Psoas muscle (tissue), 7 donors: ENCODE measurements at regions not wholly inside any gene's neighbourhood (a gene's known extent, or its start where the extent isn't known, plus 50 kb on each side); places are given as distances from the start of the nearest gene placed in this dataset.
"Not testable (repeated sequence)": the region's sequence is repeated elsewhere in the genome, so short reads cannot be mapped to it uniquely, and the experiment has no call there.

Experiments used
- ATAC-seq, 4 donors: fragments of 200-7000 bp; cut with Tn5 transposase; one replicate each; pipeline ENCODE4 v1.9.1; 2020; ENCODE audit warnings: moderate library complexity in 3 of 4, mild to moderate bottlenecking in 2 of 4
- DNase-seq, 2 donors: peaks; one replicate each; pipeline ENCODE4 v3.0.0-alpha.2; 2020
- H3K27ac ChIP-seq: fragments of 200-600 bp; one replicate; pipeline ENCODE4 v1.8.0; 2022
- H3K27me3 ChIP-seq, 3 donors: fragments of 200-600 bp in 1 of 3; one replicate each; pipeline versions ENCODE4 v1.6.1 to v1.8.0; 2013 to 2022; ENCODE audit warnings: low read length in 2 of 3, mild to moderate bottlenecking in 2 of 3, moderate library complexity in 1 of 3; ENCODE audit not compliant: insufficient read depth in 3 of 3
- H3K36me3 ChIP-seq, 2 donors: fragments of 200-600 bp in 1 of 2; one replicate each; pipeline versions ENCODE4 v1.6.1 to v1.8.0; 2013 to 2022; ENCODE audit warnings: low read depth in 1 of 2, mild to moderate bottlenecking in 1 of 2, moderate library complexity in 1 of 2; ENCODE audit not compliant: insufficient read depth in 1 of 2
- H3K4me1 ChIP-seq: fragments of 200-600 bp; one replicate; pipeline ENCODE4 v1.8.0; 2022
- H3K4me3 ChIP-seq: fragments of 200-600 bp; one replicate; pipeline ENCODE4 v1.8.0; 2022; ENCODE audit warnings: mild to moderate bottlenecking
- H3K9me3 ChIP-seq: fragments of 200-600 bp; one replicate; pipeline ENCODE4 v1.8.0; 2022
- CTCF ChIP-seq: fragments of 200-600 bp; IDR thresholded peaks from one replicate; pipeline ENCODE4 v1.8.0; 2022; ENCODE audit warnings: antibody characterized with exemption
- WGBS, 3 donors: extraction: QIAGEN DNeasy Blood & Tissue Kit; methylation state at CpG; one replicate each; pipeline versions ENCODE4 v1.1.6 to v1.1.7; 2013; 5-methylcytosine and 5-hydroxymethylcytosine counted together
- intact Hi-C, 2 donors: fragments of 100-400 bp; cut with DNase I; formaldehyde crosslinking; loops; one replicate each; pipeline versions ENCODE4 v1.11.0 to v1.14.2; 2022
- donor health status: healthy with polysubstance abuse.
- donor health status: DM: no; HTN: no; CAD: no; lungs with moderate emphysema.
- donor health status: Bipolar disorder and iron deficiency.
- donor health status: healthy.
- donor health status: DM: yes; HTN: yes; CAD: no.
- donor health status: DM: no; HTN: no; CAD: no.
- donor health status: DM: yes; HTN: yes; CAD: no.

DNA sequence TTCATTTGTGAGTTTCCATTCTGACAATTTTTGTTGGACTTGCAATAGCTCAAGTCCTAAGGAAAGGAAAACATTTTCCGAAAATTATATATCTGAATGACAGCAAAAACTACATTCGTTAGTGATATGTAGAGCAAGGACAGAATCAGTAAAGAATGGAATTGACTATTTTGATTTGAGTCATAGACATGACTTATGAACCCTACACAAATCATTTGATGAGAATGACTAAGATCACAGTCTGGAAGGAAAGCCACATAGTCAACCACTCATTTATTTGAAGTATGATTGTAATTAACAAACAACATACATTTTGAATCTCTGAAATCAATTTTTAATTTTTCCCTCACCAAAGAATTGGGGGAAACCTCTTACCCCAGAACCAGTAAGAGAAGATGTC, 231.6 kb upstream of the CRIM1 start:
- DNase-seq (no peak), ATAC-seq (no peak)
- intact Hi-C loops, result no loop called here
- H3K27me3 ChIP-seq, result no peaks in the 10 kb centered on the region
- H3K27ac ChIP-seq, result no peak overlapping the region
- WGBS, 3 donors, result 83 to 91% (median 87%) methylated on average over 2 of the region's 2 CpGs
- H3K4me3 ChIP-seq, result no peak overlapping the region
- H3K9me3 ChIP-seq, result peaks cover under 1% of the 10 kb centered on the region
- no peaks in the 10 kb centered on the region for H3K36me3 ChIP-seq
- TF ChIP-seq CTCF, result no peak
- H3K4me1 ChIP-seq, result no peaks in the 10 kb centered on the region

DNA sequence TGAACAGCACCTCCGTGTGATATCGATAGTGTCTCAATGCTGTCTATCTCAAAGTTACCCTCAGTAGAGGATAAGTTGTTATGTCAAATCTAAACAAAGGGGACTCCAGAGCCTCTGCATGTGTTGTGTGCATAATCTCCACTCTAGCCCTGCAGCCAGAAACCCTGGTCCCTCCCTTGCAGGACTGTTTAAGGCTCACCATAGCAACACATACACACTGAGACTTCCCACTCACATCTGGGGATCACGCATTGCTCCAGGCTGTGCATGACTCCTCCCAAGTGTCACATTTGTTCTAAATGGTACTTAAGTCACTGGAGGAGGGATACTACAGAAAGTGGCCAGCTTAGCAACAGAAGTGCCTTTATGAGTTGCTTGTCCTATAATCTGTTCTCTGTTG, 258.6 kb upstream of the CRIM1 start:
- H3K36me3 ChIP-seq, result no peaks in the 10 kb centered on the region
- no peak overlapping the region for H3K27ac ChIP-seq
- no peak for ATAC-seq
- H3K4me1 ChIP-seq, result no peaks in the 10 kb centered on the region
- TF ChIP-seq CTCF, result no peak
- no peaks in the 10 kb centered on the region for H3K27me3 ChIP-seq
- no peaks in the 10 kb centered on the region for H3K9me3 ChIP-seq
- no peak for DNase-seq
- intact Hi-C loops, result no loop called here
- H3K4me3 ChIP-seq, result no peak overlapping the region
- 79 to 86% (median 83%) methylated on average over 3 of the region's 3 CpGs for WGBS, 3 donors

GRCh38 chr2:36091844-36092741, 263.5 kb upstream of the CRIM1 start:
- ATAC-seq, H3K4me3 ChIP-seq, H3K9me3 ChIP-seq, H3K36me3 ChIP-seq, H3K4me1 ChIP-seq, H3K27me3 ChIP-seq, H3K27ac ChIP-seq, intact Hi-C loops: not testable (repeated sequence)
- peak in 1 of 2 donors; percentile 47 for DNase-seq
- WGBS, 3 donors, result 92 to 95% (median 92%) methylated on average over 21 to 26 of the region's 26 CpGs

GRCh38 chr2:36088716-36089328, 266.8 kb upstream of the CRIM1 start:
- intact Hi-C loops, result no loop called here
- Histone ChIP-seq H3K27ac (no peak overlapping the region), H3K4me3 (no peak overlapping the region), H3K4me1 (no peaks in the 10 kb centered on the region), H3K36me3 (no peaks in the 10 kb centered on the region), H3K9me3 (no peaks in the 10 kb centered on the region), H3K27me3 (peaks cover 0 to 4% (median 0%) of the 10 kb centered on the region in 3 donors)
- TF ChIP-seq CTCF, result no peak
- WGBS, 3 donors, result 70 to 86% (median 72%) methylated on average over 4 of the region's 4 CpGs
- no peak for DNase-seq
- ATAC-seq, result no peak

- Histone ChIP-seq H3K36me3 (no peaks in the 10 kb centered on the region), H3K27ac (no peak overlapping the region), H3K4me1 (no peaks in the 10 kb centered on the region), H3K27me3 (peaks cover 0 to 4% (median 0%) of the 10 kb centered on the region in 3 donors), H3K9me3 (no peaks in the 10 kb centered on the region), H3K4me3 (no peak overlapping the region)
- no peak for ATAC-seq
- no peak for DNase-seq
- intact Hi-C loops, result no loop called here
- 75 to 82% (median 76%) methylated on average over 3 of the region's 3 CpGs for WGBS, 3 donors
- TF ChIP-seq CTCF, result no peak
Measured at GRCh38 chr2:36087344-36087743, 268.2 kb upstream of the CRIM1 start.
